ENCODE measurements at regions not wholly inside any gene's neighbourhood (a gene's known extent, or its start where the extent isn't known, plus 50 kb on each side); places are given as distances from the start of the nearest gene placed in this dataset.

DNA sequence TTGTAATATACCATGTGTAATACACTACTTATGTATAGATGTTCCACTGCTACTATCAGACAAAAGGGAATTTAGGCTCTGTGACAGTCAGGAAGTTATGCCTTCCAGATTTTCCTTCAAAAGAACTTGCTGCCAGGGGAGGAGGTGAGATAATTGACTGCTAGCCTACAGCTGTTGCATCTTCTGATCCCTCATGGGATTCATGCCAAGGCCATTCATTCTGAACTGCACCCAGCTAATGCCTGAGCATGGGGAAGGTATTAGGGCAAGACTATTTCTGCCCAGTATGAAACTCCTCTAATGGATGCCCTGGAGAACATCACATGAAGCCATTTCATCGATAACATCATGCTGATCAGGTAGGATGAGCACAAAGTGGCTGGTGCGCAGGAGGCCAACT lies 746.5 kb upstream of the ZNF608 start:
- DNase-seq (no peak), ATAC-seq (peak; percentile 31 to 34)
- intact Hi-C loops (cut with DNase I), result no loop called here

DNA sequence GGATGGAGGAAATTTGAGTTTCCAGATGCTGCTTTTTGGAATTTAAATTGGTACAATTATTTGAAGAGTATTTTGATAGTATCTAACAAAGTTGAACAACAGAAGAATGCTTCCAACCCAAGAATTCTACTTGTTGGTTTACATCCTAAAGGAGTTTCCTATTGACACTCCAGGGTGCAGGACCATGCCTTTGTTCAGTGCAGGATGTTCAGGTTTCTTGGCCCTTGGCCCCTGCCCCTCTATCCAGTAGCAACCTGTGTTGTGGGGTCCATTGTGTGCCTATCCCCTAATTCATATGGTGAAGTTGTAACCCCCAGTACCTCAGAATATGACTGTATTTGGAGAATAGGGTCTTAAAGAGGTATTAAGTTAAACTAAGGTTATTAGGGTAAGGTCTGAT lies 750.0 kb upstream of the ZNF608 start:
- no peak for DNase-seq
- ATAC-seq, result no peak
- intact Hi-C loops (cut with DNase I), result no loop called here

DNA sequence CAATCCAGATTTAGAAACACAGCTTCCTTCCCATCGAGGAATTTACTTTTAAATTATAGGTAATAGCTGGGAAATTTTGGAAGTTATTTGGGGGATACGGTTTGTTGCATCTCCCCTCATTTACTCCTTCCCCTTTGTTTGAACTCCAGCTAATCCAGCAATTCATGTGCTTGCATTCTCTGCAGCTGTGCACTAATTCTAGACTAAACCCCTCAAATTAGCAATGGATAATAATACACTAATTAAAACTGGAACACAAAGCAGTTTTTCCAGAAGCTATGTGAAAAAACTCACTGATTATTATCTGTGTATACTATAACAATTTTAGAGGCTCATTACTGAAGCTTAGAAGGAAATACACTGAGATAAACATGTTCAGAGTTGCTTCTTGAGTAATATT lies 751.2 kb upstream of the ZNF608 start:
- intact Hi-C loops (cut with DNase I), result no loop called here
- no peak for ATAC-seq
- no peak for DNase-seq

DNA sequence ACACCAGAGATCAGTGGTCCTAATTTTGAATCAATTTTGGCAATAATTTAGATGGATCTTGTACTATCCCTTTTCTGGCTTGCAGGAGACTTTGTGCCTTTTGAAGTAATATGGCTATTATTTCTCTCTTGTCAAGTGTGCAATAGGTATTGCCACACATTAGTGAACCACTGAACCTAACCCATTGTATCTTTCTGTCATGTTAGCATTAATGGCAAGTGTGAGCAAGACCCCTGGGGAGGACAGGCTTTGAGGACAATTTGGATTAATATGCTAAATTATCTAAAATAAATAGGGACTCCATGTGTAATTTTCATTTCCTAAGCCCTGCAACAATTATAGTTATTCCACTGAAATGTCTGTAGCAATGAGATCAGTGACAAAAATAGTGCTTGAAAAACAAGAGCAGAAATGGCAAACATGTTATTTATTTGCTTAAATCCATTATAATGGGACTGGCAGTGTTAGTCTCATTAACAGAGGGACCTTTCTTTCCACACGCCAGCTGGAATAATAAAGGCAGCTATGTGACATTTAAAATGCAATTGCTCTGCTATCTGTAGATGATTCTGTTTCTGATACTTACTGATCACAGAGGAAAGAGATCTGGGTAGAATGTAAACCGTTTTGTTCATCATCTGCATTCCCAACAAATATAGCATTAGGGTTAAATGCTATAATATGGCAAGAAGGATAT lies 753.3 kb upstream of the ZNF608 start:
- ATAC-seq, result no peak
- intact Hi-C loops (cut with DNase I), result no loop called here

DNA sequence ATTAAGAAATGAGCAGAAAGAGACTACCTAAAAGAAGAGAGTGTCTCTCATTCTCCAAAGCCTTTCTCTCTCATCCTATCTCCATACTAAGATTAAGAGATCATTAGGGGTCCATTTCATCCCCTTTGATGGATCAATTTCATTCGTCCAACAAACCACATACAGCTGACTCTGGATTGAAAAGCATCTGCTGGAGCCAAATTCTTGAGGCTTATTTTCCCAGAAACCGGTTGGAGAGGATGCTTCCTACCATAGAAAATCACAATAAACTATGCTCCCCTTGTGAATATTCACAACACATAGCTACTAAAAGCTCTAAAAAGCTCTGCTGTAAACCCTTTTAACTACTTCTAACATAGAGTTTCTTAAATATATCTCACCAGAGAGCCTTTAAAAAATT lies 755.0 kb upstream of the ZNF608 start:
- intact Hi-C loops (cut with DNase I), result no loop called here
- ATAC-seq (no peak), DNase-seq (no peak)

More for the DNA sequence above, 753.3 kb upstream of the ZNF608 start:
- DNase-seq, result no peak

DNA sequence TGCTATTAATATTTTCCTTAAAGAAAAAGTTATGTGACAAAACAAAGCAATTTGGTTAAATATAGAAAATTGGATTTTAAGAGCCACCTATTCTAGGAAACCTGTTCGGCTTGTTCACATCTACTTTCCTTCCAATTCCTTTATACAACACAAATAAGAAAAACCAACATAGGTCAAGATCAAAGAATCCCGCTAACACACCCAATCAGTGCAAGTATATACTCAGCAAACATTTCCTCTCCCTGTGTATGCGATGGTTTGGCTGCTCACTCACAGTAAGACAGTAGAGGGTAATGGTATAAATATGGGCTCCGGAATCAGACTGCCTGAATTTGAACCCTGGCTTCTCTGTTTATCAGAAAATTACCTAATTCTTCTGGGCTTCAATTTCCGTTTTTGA lies 757.5 kb upstream of the ZNF608 start:
- ATAC-seq (no peak), DNase-seq (no peak)
- intact Hi-C loops (cut with DNase I), result no loop called here

DNA sequence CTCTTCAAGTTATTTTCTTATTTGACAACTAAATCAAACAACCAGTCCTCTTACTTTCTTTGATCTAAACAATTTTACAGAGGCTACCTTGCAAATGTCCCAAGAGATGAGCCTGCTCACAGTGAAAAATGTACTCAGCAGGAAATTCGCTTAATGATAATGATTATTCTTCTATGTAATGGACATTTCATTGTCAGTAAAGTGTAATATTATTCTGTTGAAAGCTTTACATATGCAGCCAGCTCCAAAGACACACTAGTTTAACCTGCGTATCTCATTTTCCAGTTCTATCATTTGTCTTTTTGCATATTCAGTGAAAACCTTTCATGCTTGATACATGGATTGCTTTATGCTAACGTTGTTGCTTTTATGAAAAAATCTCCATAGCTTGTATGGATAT lies 758.7 kb upstream of the ZNF608 start:
- DNase-seq (no peak), ATAC-seq (no peak)
- intact Hi-C loops (cut with DNase I), result no loop called here

DNA sequence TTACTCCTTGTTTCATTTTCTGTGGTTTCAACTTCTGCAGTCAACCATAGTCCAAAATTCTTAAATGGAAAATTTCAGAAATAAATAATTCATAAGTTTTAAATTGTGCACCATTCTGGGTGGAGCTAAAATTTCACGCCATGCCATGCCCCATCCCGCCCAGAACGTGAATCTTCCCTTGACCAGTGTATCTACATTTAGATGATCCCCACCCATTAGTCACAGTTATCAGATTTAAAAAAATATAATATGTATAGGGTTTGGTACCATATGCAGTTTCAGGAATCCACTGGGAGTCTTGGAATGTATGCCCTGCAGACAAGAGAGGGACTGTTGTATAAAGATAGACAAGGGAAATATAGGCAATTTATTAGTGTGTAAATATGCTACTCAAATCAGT lies 759.7 kb upstream of the ZNF608 start:
- ATAC-seq, result no peak
- intact Hi-C loops (cut with DNase I), result no loop called here
- no peak for DNase-seq

DNA sequence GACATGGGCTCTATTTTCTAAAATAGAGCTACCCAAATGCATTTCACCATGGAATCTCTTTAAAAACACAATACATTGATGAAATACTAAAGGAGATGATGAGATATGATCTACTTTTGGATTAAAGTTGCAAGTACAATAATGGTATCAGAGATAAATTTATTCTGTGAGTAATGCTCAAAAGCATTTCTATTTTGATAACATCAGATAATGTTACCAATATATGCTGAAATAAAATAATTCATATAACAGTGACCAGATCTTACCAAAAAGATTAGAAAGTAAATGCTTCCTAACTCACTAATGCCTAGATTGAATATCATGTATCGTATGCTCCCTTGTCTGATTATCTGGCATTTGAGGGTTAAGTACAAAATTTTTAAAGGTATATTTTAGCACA lies 761.8 kb upstream of the ZNF608 start:
- intact Hi-C loops (cut with DNase I), result no loop called here

DNA sequence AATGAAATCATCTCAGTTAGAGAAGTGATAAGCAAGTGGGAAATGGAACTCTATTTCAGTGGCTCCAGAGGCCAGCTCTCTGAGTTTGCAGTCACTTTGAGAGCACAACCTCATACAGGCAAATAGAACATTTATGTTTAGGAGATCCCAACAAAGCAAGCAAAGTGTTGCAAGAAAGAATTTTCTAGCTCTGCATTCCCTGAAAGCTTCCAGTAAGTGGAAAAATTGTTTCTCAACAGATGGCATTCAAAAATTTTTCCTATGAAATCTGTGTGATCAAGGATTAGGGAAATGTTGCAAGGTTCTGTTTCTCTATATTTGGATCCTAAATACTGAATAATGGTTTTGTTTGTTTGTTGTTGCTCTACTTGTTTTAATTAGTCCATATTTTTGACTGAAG lies 764.2 kb upstream of the ZNF608 start:
- intact Hi-C loops (cut with DNase I), result no loop called here
- ATAC-seq (no peak), DNase-seq (no peak)

More for the DNA sequence above, 761.8 kb upstream of the ZNF608 start:
- DNase-seq (no peak), ATAC-seq (no peak)

DNA sequence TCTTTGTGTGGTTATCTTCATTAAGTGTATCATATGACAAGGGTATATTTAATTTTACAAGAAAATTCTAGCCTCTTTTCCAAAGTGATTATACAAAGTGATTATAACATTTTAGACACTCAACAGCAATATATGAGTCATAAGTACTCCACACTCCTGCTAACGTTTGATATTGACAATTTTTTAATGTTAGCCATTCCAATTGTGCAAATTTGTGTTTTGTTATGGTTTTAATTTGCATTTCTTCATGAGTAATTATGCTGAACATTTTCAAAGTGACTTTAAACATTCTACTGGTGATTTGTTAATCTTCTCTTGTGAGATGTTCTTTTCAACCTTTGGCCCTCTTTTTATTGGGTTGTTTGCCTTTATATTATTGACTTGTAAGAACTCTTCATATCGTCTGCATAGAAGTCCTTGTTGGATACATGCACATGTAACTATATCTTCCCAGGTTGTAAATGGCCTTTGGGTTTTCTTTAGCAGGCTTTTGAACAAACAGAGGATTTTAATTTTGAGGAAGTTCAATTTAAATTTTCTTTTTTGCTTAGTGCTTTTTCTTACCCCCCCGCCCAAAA lies 771.6 kb upstream of the ZNF608 start:
- intact Hi-C loops (cut with DNase I), result no loop called here
- no peak for ATAC-seq

DNA sequence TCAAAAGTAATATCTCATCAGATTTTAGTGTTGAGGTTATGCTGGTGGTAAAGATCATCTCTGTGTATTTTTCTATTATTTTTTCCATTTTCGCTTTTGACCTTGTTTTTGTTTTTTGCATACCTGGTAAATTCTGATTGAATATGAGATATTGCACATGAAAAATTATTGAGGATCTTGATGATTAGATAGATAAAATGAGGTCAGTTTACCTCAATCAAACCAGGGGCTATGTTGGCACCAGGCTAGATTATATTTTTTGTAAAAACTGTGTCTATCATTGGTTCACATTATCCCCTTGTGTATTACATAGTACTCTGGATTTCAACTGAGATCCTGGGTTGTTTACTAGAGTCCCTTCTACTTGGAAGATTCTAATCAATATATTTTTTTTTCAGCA lies 774.9 kb upstream of the ZNF608 start:
- DNase-seq, result no peak
- ATAC-seq, result no peak
- intact Hi-C loops (cut with DNase I), result no loop called here

More for the DNA sequence above, 771.6 kb upstream of the ZNF608 start:
- no peak for DNase-seq

DNA sequence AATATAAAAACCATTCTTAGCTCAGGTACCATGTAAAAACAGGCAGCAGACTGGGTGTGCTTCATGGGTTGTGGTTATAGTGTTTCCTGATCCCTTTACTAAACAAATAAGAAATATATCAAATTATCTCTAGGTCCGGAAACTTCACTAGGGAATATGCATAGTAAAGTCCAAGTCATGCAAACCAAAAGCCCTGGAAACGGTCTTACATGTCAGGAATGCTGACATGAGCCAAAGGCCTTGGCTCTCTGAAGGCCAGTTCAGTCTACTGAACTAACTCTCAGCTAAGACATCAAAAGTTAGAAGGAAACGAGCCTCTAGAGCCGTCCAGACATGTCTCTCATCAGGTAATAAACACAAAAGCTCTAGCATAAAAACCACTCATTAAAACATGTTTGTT lies 778.9 kb upstream of the ZNF608 start:
- DNase-seq (no peak), ATAC-seq (no peak)
- intact Hi-C loops (cut with DNase I), result no loop called here

DNA sequence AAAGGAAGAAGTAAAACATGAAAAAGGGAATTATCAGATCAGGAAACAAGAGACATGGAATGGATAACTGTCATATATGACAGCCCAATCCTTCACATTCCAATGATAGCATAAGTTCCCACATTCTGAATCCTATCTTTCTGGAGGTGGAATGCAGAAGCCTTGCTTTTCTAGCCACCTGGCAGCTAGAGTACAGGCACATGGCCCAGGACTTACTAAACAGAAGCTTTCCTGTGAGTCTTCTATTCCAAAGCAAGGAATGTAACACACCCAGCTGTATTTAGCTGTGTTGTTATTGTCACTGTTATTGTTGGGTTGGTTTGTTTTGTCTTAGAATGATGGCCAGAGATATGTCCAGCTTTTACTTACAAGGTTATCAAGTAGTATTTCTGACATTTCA lies 780.5 kb upstream of the ZNF608 start:
- ATAC-seq (peak in 1 of 2 donors; percentile 49), DNase-seq (no peak)
- intact Hi-C loops (cut with DNase I), result no loop called here

DNA sequence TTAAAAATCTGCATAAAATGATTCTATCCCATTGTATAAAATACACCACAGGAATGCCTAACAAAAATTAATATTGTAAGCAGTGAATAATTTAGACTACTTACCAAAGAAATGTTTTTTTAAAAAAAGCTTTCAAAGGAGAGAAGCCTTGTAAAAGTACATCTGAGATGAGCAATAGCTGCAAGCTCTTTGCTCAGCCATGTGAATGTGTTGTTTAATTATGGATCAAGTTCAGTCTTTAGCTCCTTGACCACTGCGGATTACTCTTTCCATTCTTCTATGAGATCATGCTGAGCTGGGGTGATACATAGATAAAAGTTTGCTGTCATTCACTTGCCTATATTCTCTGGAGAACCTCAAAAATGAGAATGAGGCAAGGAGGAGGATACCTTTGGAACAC lies 782.4 kb upstream of the ZNF608 start:
- DNase-seq (no peak), ATAC-seq (no peak)
- intact Hi-C loops (cut with DNase I), result no loop called here

DNA sequence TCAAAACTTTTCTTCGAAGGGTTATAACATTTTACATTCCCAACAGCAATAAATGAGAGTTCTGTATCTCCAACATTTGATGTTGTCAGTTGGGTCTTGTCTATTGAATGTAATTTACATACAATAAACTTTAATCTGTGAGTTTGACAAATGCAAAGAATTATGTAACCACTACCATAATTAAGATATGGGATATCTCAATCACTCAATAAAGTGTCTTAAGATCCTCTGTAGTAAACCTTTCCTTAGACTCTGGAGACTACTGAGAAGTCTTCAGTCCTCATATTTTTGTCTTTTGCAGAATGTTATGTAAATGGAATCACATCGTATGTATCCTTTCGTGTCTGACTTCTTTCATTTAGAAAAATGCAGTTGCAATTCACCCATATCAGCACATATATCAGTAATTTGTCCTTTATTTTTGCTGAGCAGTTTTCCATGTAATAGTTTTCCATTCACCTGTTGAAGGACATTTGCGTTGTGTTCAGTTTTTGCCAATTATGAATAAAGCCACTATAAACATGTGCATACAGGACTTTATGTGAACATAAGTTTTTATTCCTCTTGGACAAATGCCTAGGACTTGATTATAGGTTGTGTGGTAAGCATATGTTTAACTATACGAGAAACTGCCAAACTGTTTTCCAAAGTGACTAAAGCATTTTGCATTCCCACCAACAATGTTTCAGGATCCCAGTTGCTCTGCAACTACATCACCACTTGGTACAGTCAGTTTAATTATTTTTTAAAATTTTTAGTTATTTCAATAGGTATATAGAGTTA lies 784.6 kb upstream of the ZNF608 start:
- ATAC-seq (no peak), DNase-seq (no peak)
- intact Hi-C loops (cut with DNase I), result no loop called here

DNA sequence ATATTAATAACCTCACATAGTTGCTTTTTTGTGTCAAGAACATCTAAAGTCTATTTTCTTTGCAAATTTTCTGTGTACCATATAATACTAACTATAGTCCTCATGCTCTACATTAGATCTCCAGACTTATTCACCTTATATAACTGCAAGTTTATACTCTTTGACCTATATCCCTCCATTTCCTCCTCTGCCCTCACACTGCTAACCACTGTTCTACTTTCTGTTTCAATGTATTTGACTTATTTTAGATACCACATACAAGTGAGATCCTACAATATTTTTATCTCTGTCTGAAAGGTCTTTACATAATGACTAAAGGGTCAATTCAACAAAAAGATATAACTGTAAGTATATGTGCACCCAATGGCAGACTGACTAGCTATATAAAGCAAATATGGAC lies 789.7 kb upstream of the ZNF608 start:
- ATAC-seq (no peak), DNase-seq (no peak)

DNA sequence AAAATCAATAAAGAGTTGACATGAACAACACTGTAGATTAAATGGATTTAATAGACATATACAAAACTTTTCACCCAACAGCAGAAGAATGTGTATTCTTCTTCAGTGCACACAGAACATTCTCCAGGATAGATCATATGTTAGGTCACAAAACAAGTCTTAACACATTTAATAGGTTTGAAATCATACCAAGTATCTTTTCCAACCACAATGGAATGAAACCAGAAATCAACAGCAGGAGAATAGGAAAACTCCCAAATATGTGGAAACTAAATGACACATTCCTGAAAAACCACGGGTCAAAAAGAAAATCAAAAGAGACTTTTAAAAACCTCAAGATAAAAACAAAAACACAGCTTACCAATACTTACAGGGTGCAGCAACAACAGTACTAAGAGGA lies 790.1 kb upstream of the ZNF608 start:
- intact Hi-C loops (cut with DNase I), result no loop called here
- DNase-seq, result no peak
- no peak for ATAC-seq

More for the DNA sequence above, 789.7 kb upstream of the ZNF608 start:
- intact Hi-C loops (cut with DNase I), result no loop called here

DNA sequence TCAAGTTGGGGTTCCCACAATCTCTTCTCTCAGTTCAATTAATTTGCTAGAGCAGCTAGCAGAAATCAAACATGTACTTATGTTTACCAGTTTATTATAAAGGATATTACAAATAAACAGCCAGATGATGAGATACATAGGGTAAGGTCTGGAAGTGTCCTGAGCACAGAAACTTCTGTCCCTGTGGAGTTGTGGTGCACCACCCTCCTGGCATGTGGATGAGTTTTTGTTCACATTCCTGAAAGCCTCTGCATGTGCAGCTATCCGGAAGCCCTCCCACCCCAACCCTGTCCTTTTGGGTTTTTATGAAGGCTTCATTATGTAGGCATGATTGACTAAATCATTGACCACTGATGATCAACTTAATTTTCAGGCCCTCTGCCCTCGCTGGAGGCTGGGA lies 791.2 kb upstream of the ZNF608 start:
- intact Hi-C loops (cut with DNase I), result no loop called here
- DNase-seq, result no peak
- no peak for ATAC-seq

DNA sequence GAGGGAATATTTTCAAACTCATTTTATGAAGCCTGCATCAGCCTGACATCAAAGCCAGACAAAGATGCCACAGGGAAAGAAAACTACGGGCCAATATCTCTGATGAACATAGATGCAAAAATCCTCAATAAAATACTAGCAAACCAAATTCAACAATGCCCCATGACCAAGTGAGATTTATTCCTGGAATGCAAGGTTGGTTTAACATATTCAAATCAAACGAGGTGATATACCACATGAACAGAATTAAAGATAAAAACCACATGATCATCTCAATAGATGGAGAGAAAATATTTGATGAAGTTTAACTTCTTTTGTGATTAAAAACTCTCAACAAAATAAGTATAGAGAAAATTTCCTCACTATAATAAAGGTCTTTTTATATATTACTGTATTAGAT lies 792.0 kb upstream of the ZNF608 start:
- ATAC-seq (no peak), DNase-seq (no peak)
- intact Hi-C loops (cut with DNase I), result no loop called here

DNA sequence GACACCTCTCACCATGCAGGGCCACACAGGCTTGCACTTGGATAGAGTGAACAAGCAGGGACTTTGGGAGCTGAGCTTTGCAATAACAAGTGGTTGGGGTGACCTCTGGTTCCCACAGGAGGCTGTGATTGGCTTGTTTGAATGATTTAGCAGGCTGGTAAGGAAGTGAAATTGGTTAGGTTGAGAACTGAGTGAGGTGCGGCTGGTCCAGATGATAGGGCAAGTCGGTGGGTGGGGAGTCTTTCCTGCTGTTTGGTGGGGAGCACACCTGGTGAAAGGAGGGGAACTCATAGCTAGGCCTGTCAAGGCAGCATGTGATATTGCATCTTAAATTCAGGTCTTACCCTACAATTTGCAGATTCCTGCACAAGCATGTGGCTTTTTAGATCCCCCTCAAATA lies 794.6 kb upstream of the ZNF608 start:
- intact Hi-C loops (cut with DNase I), result no loop called here
- DNase-seq (no peak), ATAC-seq (no peak)

All from left cardiac atrium (tissue), 4 donors.